Ovary (tissue), 3 donors: ENCODE measurements at regions not wholly inside any gene's neighbourhood (a gene's known extent, or its start where the extent isn't known, plus 50 kb on each side); places are given as distances from the start of the nearest gene placed in this dataset.

ENCODE experiments used
- EP300 ChIP-seq: sonication (generic); formaldehyde crosslinking; IDR thresholded peaks from one replicate; pipeline ENCODE4 v1.6.1; 2017; ENCODE audit warnings: antibody characterized with exemption
- POLR2A ChIP-seq: fragments of 450-650 bp; IDR thresholded peaks from one replicate; pipeline ENCODE4 v1.6.1; 2017; ENCODE audit warnings: antibody characterized with exemption, mild to moderate bottlenecking, moderate library complexity
- TF ChIP-seq, protein P1 (sequence below), 3 donors: fragments of 450-650 bp in 2 of 3; fragments of 200-600 bp in 1 of 3; IDR thresholded peaks; one replicate each; pipeline versions ENCODE4 v1.5.1 to v1.8.0; 2016 to 2022; ENCODE audit warnings: antibody characterized with exemption in 3 of 3, mild to moderate bottlenecking in 1 of 3
- donor health status: DM: no; HTN: no; CAD: no.

- TF ChIP-seq, protein P1, sequence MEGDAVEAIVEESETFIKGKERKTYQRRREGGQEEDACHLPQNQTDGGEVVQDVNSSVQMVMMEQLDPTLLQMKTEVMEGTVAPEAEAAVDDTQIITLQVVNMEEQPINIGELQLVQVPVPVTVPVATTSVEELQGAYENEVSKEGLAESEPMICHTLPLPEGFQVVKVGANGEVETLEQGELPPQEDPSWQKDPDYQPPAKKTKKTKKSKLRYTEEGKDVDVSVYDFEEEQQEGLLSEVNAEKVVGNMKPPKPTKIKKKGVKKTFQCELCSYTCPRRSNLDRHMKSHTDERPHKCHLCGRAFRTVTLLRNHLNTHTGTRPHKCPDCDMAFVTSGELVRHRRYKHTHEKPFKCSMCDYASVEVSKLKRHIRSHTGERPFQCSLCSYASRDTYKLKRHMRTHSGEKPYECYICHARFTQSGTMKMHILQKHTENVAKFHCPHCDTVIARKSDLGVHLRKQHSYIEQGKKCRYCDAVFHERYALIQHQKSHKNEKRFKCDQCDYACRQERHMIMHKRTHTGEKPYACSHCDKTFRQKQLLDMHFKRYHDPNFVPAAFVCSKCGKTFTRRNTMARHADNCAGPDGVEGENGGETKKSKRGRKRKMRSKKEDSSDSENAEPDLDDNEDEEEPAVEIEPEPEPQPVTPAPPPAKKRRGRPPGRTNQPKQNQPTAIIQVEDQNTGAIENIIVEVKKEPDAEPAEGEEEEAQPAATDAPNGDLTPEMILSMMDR (IDR thresholded peaks at IDR 0.05), result no peak
- TF ChIP-seq EP300, result no peak
- TF ChIP-seq POLR2A, result no peak
Observed at GRCh38 chr12:87806310-87806709, 222.9 kb downstream of the C12orf50 start.
